NCI-H69 (cell line): ENCODE measurements at regions not wholly inside any gene's neighbourhood (a gene's known extent, or its start where the extent isn't known, plus 50 kb on each side); places are given as distances from the start of the nearest gene placed in this dataset.
"Not testable (repeated sequence)": the region's sequence is repeated elsewhere in the genome, so short reads cannot be mapped to it uniquely, and the experiment has no call there.

Source experiments
- DNase-seq: peaks from one replicate; lab custom pipeline; 2025; lab: John Stamatoyannopoulos, UW

DNA sequence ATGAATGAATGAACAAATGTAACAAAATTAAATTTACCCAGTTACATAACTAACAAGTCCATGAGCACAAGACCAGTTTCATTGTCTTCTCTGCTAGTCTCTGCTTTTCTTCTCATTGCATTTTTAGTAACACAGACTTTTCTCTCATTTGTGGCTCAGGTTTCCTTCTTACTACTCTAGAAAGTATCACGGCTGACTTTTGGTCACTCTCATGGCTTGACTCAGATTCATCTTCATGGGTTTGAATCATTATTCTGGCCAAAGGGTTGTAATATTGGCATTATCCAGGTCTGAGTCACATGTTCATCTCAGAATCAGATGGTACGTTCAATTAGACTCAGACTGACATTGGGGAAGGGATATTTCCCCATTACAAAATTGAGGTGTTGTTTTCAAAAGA is 121.5 kb upstream of the SATB1 start:
- no peak for DNase-seq

DNA sequence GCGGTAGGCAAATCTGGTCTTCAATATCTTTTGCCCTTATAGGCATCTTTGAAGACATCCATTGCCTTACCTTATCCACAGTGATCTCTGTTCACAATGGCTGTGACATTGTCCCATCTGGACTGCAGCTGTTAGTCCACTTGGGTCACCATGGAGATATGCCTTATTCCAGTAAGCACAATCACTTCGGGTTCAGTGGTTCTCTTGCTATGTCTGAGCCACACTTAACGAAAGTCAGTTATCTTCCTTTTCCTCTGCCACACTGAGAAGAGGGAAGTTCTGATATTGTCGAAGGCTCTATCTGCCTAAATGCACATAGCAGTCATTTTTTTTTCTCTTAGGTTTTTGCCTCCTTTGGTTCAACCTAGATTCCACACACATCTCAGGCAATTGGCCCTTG is 119.0 kb upstream of the SATB1 start:
- no peak for DNase-seq

DNA sequence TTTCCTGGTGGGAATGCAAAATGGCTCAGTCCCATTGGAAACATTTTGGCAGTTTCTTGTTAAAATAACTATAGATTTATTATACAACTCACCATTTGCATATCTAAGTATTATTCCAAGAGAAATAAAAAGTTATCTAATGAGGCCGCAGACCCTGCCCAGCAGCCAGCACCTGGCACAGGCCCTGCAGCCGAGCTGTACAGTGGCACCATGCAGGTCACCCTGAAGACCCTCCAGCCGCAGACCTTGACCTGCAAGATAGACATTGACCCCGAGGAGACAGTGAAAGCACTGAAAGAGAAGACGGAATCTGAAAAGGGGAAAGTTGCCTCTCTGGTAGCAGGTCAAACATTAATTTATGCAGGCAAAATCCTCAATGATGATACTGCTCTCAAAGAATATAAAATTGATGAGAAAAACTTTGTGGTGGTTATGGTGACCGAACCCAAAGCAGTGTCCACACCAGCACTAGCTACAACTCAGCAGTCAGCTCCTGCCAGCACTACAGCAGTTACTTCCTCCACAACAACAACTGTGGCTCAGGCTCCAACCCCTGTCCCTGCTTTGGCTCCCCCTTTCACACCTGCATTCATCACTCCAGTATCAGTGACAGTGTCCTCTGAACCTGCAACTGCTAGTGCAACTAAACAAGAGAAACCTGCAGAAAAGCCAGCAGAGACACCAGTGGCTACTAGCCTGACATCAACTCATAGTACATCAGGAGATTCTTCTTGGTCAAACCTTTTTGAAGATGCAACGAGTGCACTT is 113.5 kb upstream of the SATB1 start:
- no peak for DNase-seq

DNA sequence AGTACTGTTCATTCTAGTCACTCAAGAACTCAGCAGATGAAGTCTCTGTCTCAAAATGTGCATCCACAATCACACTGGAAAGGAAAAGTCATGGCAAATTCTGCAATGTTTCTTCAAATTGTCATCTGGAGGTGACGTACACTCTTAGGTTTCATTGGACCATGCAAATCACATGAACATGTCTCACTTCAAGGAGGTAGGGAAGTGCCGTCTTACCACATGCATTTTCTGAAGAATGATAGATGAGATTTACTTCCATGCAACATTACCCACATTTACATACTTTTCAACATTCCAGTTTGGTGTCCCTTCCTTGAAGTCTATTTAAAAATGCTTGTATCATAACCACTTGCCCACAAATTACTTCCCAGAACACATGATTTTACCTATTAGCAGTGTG is 107.9 kb upstream of the SATB1 start:
- no peak for DNase-seq

DNA sequence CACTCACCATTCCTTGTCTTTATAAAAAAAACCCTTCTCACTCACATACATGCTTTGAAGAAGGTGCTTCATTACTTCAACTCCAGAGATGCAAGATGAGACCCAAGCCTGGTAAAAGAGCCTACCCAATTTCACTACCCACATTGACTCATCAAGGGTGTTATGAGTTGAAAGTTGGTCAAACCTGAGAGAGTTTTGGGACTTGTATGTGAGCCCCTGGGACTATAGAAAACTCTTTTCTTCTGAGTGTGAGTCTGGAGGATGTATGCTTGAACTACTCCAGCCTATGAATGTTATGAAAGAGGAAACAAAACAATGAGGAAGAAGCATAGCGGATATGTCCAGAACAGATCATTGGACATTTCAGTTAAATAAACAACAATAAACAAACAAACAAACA is 106.5 kb upstream of the SATB1 start:
- DNase-seq, result no peak

DNA sequence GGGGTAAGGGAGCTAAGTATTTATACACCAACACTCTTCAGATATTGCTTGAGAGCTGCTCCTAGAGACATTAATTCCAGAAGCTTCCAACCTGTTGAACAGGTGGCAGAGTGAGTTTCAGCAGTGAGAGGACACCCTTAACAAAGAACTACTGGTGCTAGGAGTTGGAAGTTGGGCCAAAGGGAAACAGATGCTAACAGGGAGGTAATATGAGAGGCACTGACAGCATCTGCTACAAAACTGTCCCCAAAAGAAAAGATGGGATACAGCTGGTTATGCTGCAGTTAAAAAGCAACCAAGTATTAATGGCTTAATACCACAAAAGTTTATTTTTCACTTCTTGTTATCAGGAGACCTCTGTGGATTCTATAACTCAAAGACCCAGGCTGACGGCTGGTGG is 104.5 kb upstream of the SATB1 start:
- DNase-seq, result peak; percentile 17

DNA sequence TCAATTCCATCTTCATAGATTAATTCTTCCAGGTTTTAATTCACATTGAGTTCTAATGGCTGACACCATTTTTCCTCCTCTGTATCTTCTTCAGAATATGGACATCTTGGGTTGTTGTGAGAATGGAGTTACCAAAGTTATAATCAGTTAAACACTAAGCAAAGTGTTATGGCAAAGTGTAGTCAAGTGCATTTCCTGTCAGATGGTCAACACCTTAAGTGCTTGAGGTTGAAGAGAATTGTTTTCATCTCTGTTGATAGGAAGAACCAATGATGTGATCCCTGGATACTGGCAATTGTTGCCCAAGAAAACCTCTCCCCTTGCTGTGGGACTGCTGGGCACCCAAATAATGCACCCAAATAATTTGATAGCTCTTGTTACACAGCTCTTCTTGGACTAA is 102.6 kb upstream of the SATB1 start:
- no peak for DNase-seq

DNA sequence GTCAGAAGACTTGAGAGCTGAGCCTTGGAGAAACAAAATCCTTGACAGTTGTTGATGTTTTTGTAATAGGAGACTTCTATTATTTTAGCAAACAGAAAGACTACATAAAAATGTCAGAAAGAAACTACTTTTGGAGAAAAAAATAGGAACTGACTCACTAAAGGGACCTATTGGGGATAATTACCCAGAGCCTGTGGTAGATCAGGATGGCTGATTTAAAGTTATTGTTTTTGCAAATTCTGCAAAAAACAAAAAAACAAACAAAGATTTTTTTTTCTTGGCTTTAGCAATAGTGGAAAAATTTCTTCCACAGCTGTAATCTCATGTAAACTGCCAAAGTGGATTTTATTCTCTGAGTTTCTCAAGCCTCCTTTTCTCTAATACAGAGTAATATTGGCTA is 101.5 kb upstream of the SATB1 start:
- DNase-seq, result no peak

DNA sequence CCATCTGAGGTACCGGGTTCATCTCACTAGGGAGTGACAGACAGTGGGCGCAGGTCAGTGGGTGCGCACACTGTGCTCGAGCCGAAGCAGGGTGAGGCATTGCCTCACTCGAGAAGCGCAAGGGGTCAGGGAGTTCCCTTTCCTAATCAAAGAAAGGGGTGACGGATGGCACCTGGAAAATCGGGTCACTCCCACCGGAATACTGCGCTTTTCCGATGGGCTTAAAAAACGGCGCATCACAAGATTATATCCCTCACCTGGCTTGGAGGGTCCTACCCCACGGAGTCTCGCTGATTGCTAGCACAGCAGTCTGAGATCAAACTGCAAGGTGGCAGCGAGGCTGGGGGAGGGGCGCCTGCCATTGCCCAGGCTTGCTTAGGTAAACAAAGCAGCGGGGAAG is 91.0 kb upstream of the SATB1 start:
- DNase-seq, result not testable (repeated sequence)

DNA sequence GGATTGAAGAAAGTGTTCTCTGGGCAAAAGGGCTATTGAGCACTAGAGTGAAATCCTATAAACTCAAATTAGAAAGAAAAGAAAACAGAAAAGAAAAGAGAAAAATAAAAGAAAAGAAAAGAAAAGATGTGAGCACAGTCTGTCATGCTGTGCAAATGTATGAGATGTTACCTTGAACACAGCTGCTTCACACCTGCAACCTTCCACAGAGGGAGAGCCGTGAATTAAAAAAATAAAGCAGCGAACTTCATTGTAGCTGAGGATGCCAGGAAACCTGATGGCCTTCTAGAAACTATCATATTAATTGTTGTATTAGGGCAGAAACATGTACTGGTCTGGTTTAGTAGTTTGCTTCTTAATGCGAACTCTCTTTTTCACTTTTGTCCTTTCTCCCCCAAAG is 88.0 kb upstream of the SATB1 start:
- DNase-seq, result no peak

DNA sequence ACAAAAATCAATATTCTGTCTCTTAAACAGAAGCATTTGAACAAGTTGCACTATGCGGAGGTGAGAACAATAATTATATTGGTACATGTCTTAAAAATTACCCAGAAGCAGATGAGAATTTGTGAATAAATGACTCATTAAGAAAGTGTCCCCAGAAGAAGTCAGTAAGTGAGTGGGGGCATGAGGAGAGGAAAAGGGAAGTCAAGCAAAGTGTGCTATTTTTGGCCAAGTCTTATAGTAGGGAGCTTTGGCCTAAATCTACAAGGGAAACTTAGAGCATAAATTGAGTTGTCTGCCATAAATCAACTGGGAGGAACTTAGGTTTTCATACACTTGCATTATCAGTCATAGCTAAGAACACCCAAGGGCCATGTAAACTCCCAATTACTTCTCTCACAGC is 86.9 kb upstream of the SATB1 start:
- no peak for DNase-seq

DNA sequence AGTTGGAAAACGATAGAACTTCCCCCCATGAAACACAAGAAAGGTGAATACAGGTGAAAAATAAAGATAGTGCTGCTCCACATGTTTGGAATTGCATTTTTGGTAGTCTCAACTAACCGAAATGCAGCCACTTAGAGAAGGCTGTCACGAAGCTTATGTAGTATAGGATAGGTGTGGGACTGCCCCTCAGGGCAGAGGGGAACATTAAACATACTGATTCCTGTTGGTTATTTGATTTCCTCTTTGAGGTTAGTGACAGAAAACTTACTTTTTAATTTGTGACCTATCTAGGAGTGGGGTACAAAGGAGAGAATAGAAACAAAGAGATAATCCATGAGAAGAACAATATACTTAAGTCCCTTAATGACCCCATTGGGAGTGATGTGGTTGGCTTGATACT is 85.8 kb upstream of the SATB1 start:
- no peak for DNase-seq

DNA sequence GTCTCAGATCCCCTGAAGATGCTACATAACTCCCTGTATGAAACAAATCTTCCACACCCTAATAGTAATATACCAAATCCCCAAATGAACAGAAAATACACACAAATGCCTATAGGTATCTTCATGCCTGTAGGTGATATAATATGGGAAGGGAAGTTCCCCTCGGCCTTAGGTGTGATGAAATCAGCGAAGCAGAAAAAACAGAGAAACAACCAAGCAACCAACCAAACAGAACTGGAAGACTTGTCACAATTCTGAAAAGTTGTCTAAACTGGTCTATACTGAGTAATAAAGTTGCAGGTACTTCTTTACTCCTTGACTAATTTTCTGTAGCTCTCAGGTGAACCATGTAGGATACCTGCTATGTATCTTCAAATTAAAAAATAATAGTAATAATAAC is 82.2 kb upstream of the SATB1 start:
- no peak for DNase-seq

DNA sequence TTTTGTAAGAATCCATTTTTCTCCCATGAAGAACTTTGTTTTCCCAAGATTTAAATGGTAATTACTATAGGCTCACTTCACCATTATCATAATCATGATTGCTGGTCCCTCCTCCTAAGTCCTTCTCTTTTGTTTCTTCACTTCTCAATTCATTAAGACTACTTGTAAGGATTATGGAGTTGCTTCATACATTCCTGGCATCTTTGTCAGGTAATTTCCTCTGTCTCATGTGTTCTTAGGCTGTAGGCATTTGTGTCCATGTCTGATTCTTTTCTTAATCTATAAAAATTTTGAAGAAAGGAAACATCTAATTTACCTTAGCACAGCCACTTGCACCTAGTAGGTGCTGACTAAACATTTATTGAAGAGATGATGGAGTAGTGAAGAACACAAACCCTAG is 79.9 kb upstream of the SATB1 start:
- DNase-seq, result no peak

DNA sequence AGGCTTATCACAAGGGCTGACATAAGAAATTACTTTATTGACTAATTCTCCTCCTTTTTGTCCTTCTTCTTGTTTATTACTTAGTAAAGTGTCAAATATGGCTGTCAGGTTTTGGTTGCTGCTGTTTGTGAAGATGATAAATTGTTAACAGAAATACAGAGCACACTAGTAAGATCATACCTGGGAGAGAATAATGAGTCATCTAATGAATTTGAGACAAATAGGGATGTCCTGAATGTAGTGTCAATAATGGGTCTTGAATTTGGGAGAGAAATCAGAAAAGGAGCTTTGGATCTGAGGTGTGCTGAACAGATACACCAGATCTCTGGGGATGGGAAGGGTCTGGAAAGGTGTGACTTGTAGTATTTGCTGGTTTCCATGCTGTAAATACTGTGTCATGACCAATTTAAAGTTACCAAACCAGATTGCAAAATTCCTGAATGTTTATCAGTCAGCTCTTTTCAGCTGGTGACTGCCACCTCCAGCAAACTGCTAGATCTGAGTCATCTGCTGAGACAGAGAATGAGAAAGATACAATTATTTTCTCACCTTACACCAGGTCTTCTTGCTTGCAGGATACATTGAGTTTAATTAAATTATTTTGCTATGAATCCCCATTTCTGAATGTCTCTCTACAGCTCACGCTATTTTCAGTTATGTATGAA is 76.7 kb upstream of the SATB1 start:
- no peak for DNase-seq

DNA sequence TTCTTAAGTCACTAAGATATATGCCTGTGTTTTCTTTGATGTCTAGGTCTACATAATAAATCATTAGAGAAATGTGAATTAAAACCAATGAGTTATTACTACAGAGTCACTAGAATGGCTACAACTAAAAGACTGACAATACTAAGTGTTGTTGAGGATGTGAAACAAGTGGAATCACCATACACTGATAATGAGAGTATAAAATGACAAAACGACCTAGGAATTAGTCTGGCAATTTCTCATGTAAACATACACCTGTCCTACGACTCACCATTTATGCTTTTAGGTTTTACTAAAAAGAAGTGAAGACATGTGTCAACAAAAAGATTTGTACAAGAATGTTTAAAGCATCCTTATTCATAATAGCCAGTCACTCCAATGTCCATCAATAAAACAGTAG is 75.2 kb upstream of the SATB1 start:
- DNase-seq, result no peak

DNA sequence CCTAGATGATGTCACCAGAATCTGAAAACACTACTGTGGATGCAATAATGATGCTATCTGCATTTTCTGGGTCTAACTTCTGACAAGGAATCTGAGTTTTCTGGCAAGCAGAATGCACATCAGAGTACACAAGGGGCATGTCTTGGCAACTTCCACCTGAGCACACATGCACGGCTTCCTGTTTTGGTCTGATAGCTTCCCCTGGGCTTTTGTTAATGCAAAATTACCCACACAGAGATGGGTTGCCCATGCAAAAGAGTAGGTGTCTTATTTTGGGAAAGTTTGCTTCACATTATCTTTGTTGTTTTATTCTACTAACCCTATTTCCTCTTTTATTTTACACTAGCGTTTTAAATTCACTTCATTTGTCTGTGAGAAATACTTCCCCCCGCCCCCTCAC is 74.2 kb upstream of the SATB1 start:
- DNase-seq, result no peak

DNA sequence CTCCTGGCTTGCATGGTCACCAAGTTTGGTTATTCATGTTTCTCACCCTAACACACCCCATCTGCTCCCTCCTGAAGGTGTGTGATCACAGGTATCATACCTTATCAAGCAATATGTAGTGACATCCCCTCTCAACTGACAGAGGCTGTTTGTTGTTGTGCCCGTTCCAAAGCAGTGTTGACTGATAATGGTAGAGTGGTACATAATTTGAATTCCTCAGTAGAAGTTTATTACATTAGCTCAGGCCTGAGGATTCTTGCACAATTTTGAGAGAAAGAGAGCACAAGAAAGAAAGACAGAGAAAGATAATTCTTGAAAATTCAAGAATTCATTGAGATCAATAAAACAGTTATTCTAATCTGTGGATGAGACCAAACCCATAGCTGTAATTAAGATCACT is 69.1 kb upstream of the SATB1 start:
- DNase-seq, result no peak

DNA sequence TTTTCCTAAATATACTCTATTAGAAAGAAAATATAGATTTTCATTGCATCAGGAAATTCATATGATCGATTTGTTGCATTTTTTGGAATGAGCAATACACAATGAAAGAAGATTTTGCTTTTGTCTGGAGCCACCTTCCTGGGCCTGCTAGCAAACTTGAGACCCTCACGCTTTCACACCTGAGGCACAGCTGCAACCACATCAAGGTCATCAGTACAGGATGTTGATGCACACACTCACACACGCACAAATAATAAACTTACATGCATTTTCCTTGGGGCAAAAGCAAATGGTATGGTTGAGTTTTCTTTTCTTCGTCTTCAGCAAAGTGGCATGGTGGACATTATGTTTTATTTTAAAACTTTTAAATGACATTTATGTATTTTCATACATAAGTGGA is 64.8 kb upstream of the SATB1 start:
- no peak for DNase-seq

DNA sequence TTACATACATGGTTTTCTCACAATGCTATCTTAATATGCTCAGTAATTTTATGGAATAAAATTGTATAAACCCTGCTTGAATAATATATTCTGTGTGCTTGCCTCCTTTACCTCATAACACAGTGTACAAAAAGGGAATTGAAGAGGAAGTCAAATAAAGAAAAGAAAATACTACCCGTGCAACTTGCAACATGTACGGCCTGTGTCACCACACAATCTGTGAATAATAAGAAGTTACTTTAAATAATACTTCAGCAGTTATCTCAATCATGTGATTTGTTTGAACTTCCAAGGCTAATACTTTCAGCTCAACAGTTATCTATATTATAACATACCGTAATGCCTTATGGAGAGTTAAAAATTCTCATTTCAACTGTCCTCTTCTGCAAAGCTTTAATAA is 58.1 kb upstream of the SATB1 start:
- DNase-seq, result no peak

DNA sequence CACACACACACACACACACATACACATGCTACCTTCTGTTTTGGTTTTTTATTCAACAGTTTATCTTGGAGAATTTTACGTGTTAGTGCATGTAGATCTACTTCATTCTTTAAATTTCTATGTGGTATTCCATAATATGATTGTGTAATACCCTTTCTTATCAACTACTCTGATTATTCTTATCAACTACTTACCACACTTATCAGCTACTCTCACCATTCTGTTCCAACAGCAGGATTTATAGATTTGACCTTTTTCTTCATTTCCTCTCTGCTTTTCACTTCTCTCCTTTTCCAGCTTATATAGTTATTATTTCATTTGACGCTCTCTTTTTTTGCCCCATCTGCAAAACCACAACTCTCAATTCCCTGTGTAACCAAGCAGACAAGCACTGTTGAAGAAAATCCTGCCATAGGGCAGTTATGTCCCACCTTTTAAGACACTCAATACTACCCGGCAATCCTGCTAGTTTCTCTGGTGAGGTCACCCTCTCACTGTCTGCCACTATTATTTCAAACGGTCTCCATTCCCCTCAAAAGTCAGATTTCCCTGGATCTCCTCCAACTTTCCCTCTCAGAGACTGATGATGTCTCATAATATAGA is 56.9 kb upstream of the SATB1 start:
- no peak for DNase-seq

DNA sequence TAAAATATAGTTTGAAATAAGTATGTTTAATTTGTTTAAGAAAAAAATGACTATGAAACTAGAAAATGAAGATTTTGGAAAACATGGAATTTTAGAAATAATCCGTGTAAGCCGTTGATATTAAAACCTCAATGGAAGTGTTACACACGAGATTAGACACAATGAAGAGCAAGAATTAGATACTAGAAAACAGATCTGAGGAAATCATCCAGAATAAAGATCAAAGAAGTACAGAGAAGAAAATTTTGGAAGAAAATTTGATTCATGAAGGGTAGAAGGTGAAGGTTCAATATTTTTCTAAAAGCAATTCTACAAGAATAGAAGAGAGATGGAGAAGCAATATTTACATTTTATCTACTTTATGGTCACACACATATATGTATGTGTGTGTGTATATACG is 52.5 kb upstream of the SATB1 start:
- DNase-seq, result no peak
